Mesenchymal stem cell (in vitro differentiated cells and primary cell): ENCODE measurements at regions not wholly inside any gene's neighbourhood (a gene's known extent, or its start where the extent isn't known, plus 50 kb on each side); places are given as distances from the start of the nearest gene placed in this dataset.
"Not testable (repeated sequence)": the region's sequence is repeated elsewhere in the genome, so short reads cannot be mapped to it uniquely, and the experiment has no call there.

Experiments
- DNase-seq: peaks from one replicate; pipeline ENCODE4 v3.0.0-alpha.2; 2013
- H2AFZ ChIP-seq: one replicate; pipeline ENCODE4 v1.6.1; 2013; ENCODE audit warnings: low read depth, mild to moderate bottlenecking, control low read depth, inconsistent platforms, low read length, moderate library complexity
- H2AK5ac ChIP-seq: 2 replicates; pipeline ENCODE4 v1.6.1; 2013; ENCODE audit warnings: low read length, moderate library complexity, mild to moderate bottlenecking, inconsistent platforms; ENCODE audit not compliant: severe bottlenecking
- H2BK120ac ChIP-seq: one replicate; pipeline ENCODE4 v1.6.1; 2013; ENCODE audit warnings: low read depth, mild to moderate bottlenecking, inconsistent platforms, low read length, moderate library complexity
- H2BK12ac ChIP-seq, 2 experiments: one replicate each; pipeline ENCODE4 v1.6.1; 2013; ENCODE audit warnings: inconsistent platforms in 2 of 2, low read length in 2 of 2, mild to moderate bottlenecking in 2 of 2, moderate library complexity in 2 of 2, control low read depth in 1 of 2
- H2BK15ac ChIP-seq: one replicate; pipeline ENCODE4 v1.6.1; 2013; ENCODE audit warnings: mild to moderate bottlenecking, low read depth, inconsistent platforms; ENCODE audit not compliant: poor library complexity, severe bottlenecking
- H2BK5ac ChIP-seq: 2 replicates; pipeline ENCODE4 v1.6.1; 2013; ENCODE audit warnings: low read depth, mild to moderate bottlenecking, low read length, control low read depth, inconsistent platforms; ENCODE audit not compliant: poor library complexity, severe bottlenecking
- H3K14ac ChIP-seq, 2 experiments: one replicate each; pipeline ENCODE4 v1.6.1; 2013; ENCODE audit warnings: inconsistent platforms in 2 of 2, low read length in 2 of 2, control low read depth in 1 of 2, mild to moderate bottlenecking in 1 of 2, moderate library complexity in 1 of 2
- H3K18ac ChIP-seq, 2 experiments: one replicate each; pipeline ENCODE4 v1.6.1; 2013; ENCODE audit warnings: inconsistent platforms in 2 of 2, low read length in 2 of 2, control low read depth in 1 of 2, low read depth in 1 of 2, mild to moderate bottlenecking in 1 of 2
- H3K23ac ChIP-seq, 2 experiments: one replicate each; pipeline ENCODE4 v1.6.1; 2013; ENCODE audit warnings: inconsistent platforms in 2 of 2, low read length in 2 of 2, mild to moderate bottlenecking in 2 of 2, moderate library complexity in 2 of 2, control low read depth in 1 of 2
- H3K27ac ChIP-seq: 2 replicates; pipeline ENCODE4 v1.5.1; 2013; ENCODE audit warnings: mild to moderate bottlenecking, moderate library complexity, low read length, control low read depth, inconsistent platforms; ENCODE audit not compliant: poor library complexity, severe bottlenecking
- H3K27me3 ChIP-seq, 2 experiments: 2 replicates each; pipeline versions ENCODE4 v1.6.1 to v1.7.0; 2013; ENCODE audit warnings: low read length in 2 of 2, mild to moderate bottlenecking in 2 of 2, moderate library complexity in 2 of 2, control low read depth in 1 of 2, inconsistent platforms in 1 of 2; ENCODE audit not compliant: control insufficient read depth in 1 of 2, insufficient read depth in 1 of 2
- H3K36me3 ChIP-seq, 2 experiments: 2 replicates each; pipeline versions ENCODE4 v1.6.1 to v1.7.0; 2013; ENCODE audit warnings: low read length in 2 of 2, control low read depth in 1 of 2, inconsistent platforms in 1 of 2, low read depth in 1 of 2, mild to moderate bottlenecking in 1 of 2; ENCODE audit not compliant: insufficient read depth in 2 of 2, control insufficient read depth in 1 of 2
- H3K4ac ChIP-seq, 2 experiments: one replicate each; pipeline ENCODE4 v1.6.1; 2013; ENCODE audit warnings: inconsistent platforms in 2 of 2, low read length in 2 of 2, mild to moderate bottlenecking in 2 of 2, moderate library complexity in 2 of 2, control low read depth in 1 of 2, low read depth in 1 of 2
- H3K4me1 ChIP-seq: 2 replicates; pipeline ENCODE4 v1.6.1; 2013; ENCODE audit warnings: low read depth, low read length, control low read depth; ENCODE audit not compliant: control insufficient read depth, insufficient read depth
- H3K4me2 ChIP-seq: 2 replicates; pipeline ENCODE4 v1.6.1; 2013; ENCODE audit warnings: low read length, mild to moderate bottlenecking, inconsistent platforms; ENCODE audit not compliant: poor library complexity, severe bottlenecking
- H3K4me3 ChIP-seq, 2 experiments: 2 replicates each; pipeline versions ENCODE4 v1.5.1 to v1.7.0; 2013; ENCODE audit warnings: low read length in 2 of 2, mild to moderate bottlenecking in 2 of 2, control low read depth in 1 of 2, low read depth in 1 of 2; ENCODE audit not compliant: insufficient read depth in 1 of 2
- H3K79me1 ChIP-seq: replicated peaks from 2 replicates; pipeline ENCODE4 v1.6.1; 2013; ENCODE audit warnings: mild to moderate bottlenecking, control low read depth, low read length, inconsistent platforms; ENCODE audit not compliant: poor library complexity, severe bottlenecking
- H3K9ac ChIP-seq: 2 replicates; pipeline ENCODE4 v1.7.0; 2013; ENCODE audit warnings: mild to moderate bottlenecking, low read length, moderate library complexity
- H3K9me3 ChIP-seq: 2 replicates; pipeline ENCODE4 v1.7.0; 2013; ENCODE audit warnings: mild to moderate bottlenecking, low read length; ENCODE audit not compliant: control insufficient read depth
- H4K8ac ChIP-seq: one replicate; pipeline ENCODE4 v1.6.1; 2013; ENCODE audit warnings: inconsistent platforms, mild to moderate bottlenecking, low read length, moderate library complexity
- H4K91ac ChIP-seq: one replicate; pipeline ENCODE4 v1.6.1; 2013; ENCODE audit warnings: mild to moderate bottlenecking, low read length, inconsistent platforms
- WGBS: methylation state at CpG from one replicate; pipeline ENCODE4 v1.1.7; 2013; ENCODE audit warnings: mixed read lengths; 5-methylcytosine and 5-hydroxymethylcytosine counted together

GRCh38 chr10:15421875-15422274, 50.8 kb upstream of the FAM171A1 start:
- not testable (repeated sequence) for H3K9ac ChIP-seq, H2BK5ac ChIP-seq, H3K4ac ChIP-seq, H3K4me1 ChIP-seq, H3K18ac ChIP-seq, H2BK120ac ChIP-seq, H2BK12ac ChIP-seq, H3K23ac ChIP-seq, H3K4me2 ChIP-seq, H4K8ac ChIP-seq, DNase-seq, H2AK5ac ChIP-seq, H3K4me3 ChIP-seq, H3K27ac ChIP-seq, H2BK15ac ChIP-seq, H4K91ac ChIP-seq, H3K27me3 ChIP-seq, H3K14ac ChIP-seq, H3K9me3 ChIP-seq, H2AFZ ChIP-seq, H3K36me3 ChIP-seq, H3K79me1 ChIP-seq
- 98% methylated on average over 4 of the region's 4 CpGs for WGBS
